HCT116 (cell line): ENCODE measurements at regions not wholly inside any gene's neighbourhood (a gene's known extent, or its start where the extent isn't known, plus 50 kb on each side); places are given as distances from the start of the nearest gene placed in this dataset.

Experiments
- ATAC-seq: fragments of 200-7000 bp; cut with Tn5 transposase; 2 replicates; pipeline ENCODE4 v1.9.1; 2020; ENCODE audit warnings: mild to moderate bottlenecking, moderate library complexity
- BruUV-seq: library from RNA; stranded (reverse); fragments of 400-500 nt; replicated peaks from 2 replicates; lab custom pipeline; 2021; lab: Mats Ljungman, UMichigan
- CTCF ChIA-PET: fragments of 300-600 bp; sonication (Branson Sonifier 250); formaldehyde crosslinking; loops from one replicate; lab custom pipeline; 2021; ENCODE audit warnings: antibody characterized with exemption; lab: Charles Lee
- POLR2A ChIA-PET: fragments of 300-600, 350-600 bp; sonication (Branson Sonifier 250); formaldehyde crosslinking; loops from one replicate; lab custom pipeline; 2021; ENCODE audit warnings: antibody characterized with exemption; lab: Charles Lee
- RAD21 ChIA-PET, 2 experiments: fragments of 300-600 bp; sonication (Branson Sonifier 250); formaldehyde crosslinking; loops; one replicate each; lab custom pipeline; 2023; ENCODE audit warnings: low total read pairs in 2 of 2; ENCODE audit not compliant: uncharacterized antibody in 2 of 2, unreplicated experiment in 2 of 2, low non-redundant PET in 1 of 2; lab: Charles Lee
- DNase-seq: peaks from one replicate; pipeline ENCODE4 v3.0.0-alpha.2; 2010; ENCODE audit warnings: low read depth, low spot score
- H2AFZ ChIP-seq: fragments of 200-600 bp; shearing (Covaris generic), sonication (generic); 2 replicates; pipeline ENCODE4 v1.6.1; 2017; ENCODE audit warnings: low read depth, mixed run types, mixed read lengths, antibody characterized with exemption, low read length; ENCODE audit not compliant: poor library complexity, severe bottlenecking
- H3K27ac ChIP-seq: 2 replicates; pipeline ENCODE4 v1.5.1; 2012; ENCODE audit warnings: low read depth, low read length
- H3K27me3 ChIP-seq: fragments of 200-600 bp; sonication (generic); 2 replicates; pipeline ENCODE4 v1.6.1; 2016; ENCODE audit warnings: mixed run types, low read length, mixed read lengths; ENCODE audit not compliant: insufficient read depth
- H3K36me3 ChIP-seq, 2 experiments: fragments of 200-500 bp in 1 of 2; fragments of 200-600 bp in 1 of 2; sonication (Bioruptor generic) in 1 of 2; sonication (generic) in 1 of 2; 2 replicates each; pipeline versions ENCODE4 v1.5.1 to v1.6.1; 2014 to 2016; ENCODE audit warnings: low read length in 2 of 2, inconsistent platforms in 1 of 2, mixed read lengths in 1 of 2, mixed run types in 1 of 2; ENCODE audit not compliant: insufficient read depth in 2 of 2, control insufficient read depth in 1 of 2
- H3K4me1 ChIP-seq, 2 experiments: fragments of 200-600 bp in 1 of 2; sonication (generic) in 1 of 2; 2 replicates each; pipeline versions ENCODE4 v1.5.1 to v1.6.1; 2012 to 2017; ENCODE audit warnings: low read length in 2 of 2, inconsistent platforms in 1 of 2, mild to moderate bottlenecking in 1 of 2, mixed read lengths in 1 of 2, mixed run types in 1 of 2, moderate library complexity in 1 of 2; ENCODE audit not compliant: insufficient read depth in 2 of 2, control insufficient read depth in 1 of 2
- H3K4me2 ChIP-seq: fragments of 200-600 bp; sonication (generic); 2 replicates; pipeline ENCODE4 v1.6.1; 2017; ENCODE audit warnings: mixed run types, low read length, mixed read lengths
- H3K4me3 ChIP-seq, 2 experiments: fragments of 200-600 bp in 1 of 2; sonication (generic) in 1 of 2; replicated peaks in 1 of 2; 2 replicates each; pipeline ENCODE4 v1.5.1; 2011 to 2016; ENCODE audit warnings: low read length in 2 of 2, control low read depth in 1 of 2, low read depth in 1 of 2, mild to moderate bottlenecking in 1 of 2, mixed read lengths in 1 of 2, mixed run types in 1 of 2
- H3K79me2 ChIP-seq: fragments of 200-600 bp; sonication (generic); 2 replicates; pipeline ENCODE4 v1.6.1; 2017; ENCODE audit warnings: mild to moderate bottlenecking, mixed run types, low read length, moderate library complexity, mixed read lengths; ENCODE audit not compliant: insufficient read depth
- H3K9ac ChIP-seq: fragments of 200-600 bp; sonication (generic); 2 replicates; pipeline ENCODE4 v1.6.1; 2016; ENCODE audit warnings: low read length, mixed read lengths
- H3K9me2 ChIP-seq: fragments of 200-600 bp; sonication (generic), shearing (Covaris generic); 2 replicates; pipeline ENCODE4 v1.6.1; 2017; ENCODE audit warnings: mixed run types, mild to moderate bottlenecking, moderate library complexity; ENCODE audit not compliant: insufficient read depth
- H3K9me3 ChIP-seq, 2 experiments: fragments of 200-500 bp in 1 of 2; fragments of 200-600 bp in 1 of 2; sonication (Bioruptor generic) in 1 of 2; sonication (generic) in 1 of 2; 2 replicates each; pipeline ENCODE4 v1.6.1; 2014 to 2017; ENCODE audit warnings: low read length in 2 of 2, mixed read lengths in 2 of 2, inconsistent platforms in 1 of 2, low read depth in 1 of 2, mild to moderate bottlenecking in 1 of 2, mixed run types in 1 of 2, moderate library complexity in 1 of 2; ENCODE audit not compliant: control insufficient read depth in 1 of 2, insufficient read depth in 1 of 2
- H4K20me1 ChIP-seq: fragments of 200-600 bp; sonication (generic), shearing (Covaris generic); 2 replicates; pipeline ENCODE4 v1.6.1; 2017; ENCODE audit warnings: mixed run types, mild to moderate bottlenecking, moderate library complexity; ENCODE audit not compliant: insufficient read depth
- CBX3 ChIP-seq: IDR thresholded peaks from 2 replicates; pipeline ENCODE4 v1.6.1; 2012; ENCODE audit warnings: low read depth
- EGR1 ChIP-seq: IDR thresholded peaks from 2 replicates; pipeline ENCODE4 v1.6.1; 2012; ENCODE audit warnings: low read depth
- EZH2 ChIP-seq: fragments of 200-600 bp; sonication (generic); IDR thresholded peaks from 2 replicates; pipeline ENCODE4 v1.6.1; 2017; ENCODE audit warnings: antibody characterized with exemption, mixed run types
- JUND ChIP-seq: IDR thresholded peaks from 2 replicates; pipeline ENCODE4 v1.6.1; 2012
- SP1 ChIP-seq: IDR thresholded peaks from 2 replicates; pipeline ENCODE4 v1.6.1; 2012; ENCODE audit warnings: low read depth
- TCF7L2 ChIP-seq: IDR thresholded peaks from 2 replicates; pipeline ENCODE4 v1.7.0; 2011; ENCODE audit warnings: borderline replicate concordance, inconsistent platforms; ENCODE audit not compliant: insufficient read depth, insufficient read length; ENCODE audit errors: extremely low read depth
- YY1 ChIP-seq: IDR thresholded peaks from 2 replicates; pipeline ENCODE4 v1.6.1; 2011; ENCODE audit warnings: low read length, low read depth, moderate library complexity, mild to moderate bottlenecking; ENCODE audit not compliant: insufficient replicate concordance; ENCODE audit errors: extremely low read depth
- intact Hi-C: fragments of 100-400 bp; cut with micrococcal nuclease; formaldehyde crosslinking; loops from 2 replicates; pipeline ENCODE4 v1.10.0; 2022
- TF ChIP-seq, protein P1 (sequence below): IDR thresholded peaks from 2 replicates; pipeline ENCODE4 v1.6.1; 2011; ENCODE audit warnings: mild to moderate bottlenecking, low read length, moderate library complexity; ENCODE audit not compliant: insufficient replicate concordance; ENCODE audit errors: extremely low read depth
- TF ChIP-seq, protein P2 (sequence below): IDR thresholded peaks from 2 replicates; pipeline ENCODE4 v1.6.1; 2012

DNA sequence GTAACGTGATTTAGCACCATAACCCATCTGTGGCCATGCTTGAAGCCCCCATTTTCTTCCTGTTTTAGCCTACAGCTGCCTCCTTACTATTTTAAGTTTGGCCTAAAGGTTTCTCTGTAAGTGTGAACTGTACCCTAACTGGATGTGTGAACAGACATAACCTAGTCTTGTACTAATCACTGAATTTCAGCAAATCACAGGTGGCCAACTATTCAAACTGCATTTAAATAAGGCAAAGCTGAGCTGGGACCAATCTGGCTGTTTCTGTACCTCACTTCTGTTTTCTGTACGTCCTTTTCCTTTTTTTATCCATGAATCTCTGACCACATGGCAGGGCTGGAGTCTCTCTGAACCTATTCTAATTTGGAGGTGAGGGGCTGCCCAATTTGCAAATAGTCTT lies 452.7 kb upstream of the HS6ST1 start:
- no peaks in the 10 kb centered on the region for H3K79me2 ChIP-seq
- TF ChIP-seq, protein P1, sequence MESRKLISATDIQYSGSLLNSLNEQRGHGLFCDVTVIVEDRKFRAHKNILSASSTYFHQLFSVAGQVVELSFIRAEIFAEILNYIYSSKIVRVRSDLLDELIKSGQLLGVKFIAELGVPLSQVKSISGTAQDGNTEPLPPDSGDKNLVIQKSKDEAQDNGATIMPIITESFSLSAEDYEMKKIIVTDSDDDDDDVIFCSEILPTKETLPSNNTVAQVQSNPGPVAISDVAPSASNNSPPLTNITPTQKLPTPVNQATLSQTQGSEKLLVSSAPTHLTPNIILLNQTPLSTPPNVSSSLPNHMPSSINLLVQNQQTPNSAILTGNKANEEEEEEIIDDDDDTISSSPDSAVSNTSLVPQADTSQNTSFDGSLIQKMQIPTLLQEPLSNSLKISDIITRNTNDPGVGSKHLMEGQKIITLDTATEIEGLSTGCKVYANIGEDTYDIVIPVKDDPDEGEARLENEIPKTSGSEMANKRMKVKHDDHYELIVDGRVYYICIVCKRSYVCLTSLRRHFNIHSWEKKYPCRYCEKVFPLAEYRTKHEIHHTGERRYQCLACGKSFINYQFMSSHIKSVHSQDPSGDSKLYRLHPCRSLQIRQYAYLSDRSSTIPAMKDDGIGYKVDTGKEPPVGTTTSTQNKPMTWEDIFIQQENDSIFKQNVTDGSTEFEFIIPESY: no peak
- TF ChIP-seq EZH2 (no peak), CBX3 (no peak), SP1 (no peak), JUND (no peak), TCF7L2 (no peak), EGR1 (no peak), YY1 (no peak)
- TF ChIP-seq, protein P2, sequence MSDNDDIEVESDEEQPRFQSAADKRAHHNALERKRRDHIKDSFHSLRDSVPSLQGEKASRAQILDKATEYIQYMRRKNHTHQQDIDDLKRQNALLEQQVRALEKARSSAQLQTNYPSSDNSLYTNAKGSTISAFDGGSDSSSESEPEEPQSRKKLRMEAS: no peak
- H2AFZ ChIP-seq: no peak overlapping the region
- H3K4me1 ChIP-seq: no peaks in the 10 kb centered on the region
- no peaks in the 10 kb centered on the region for H3K9me2 ChIP-seq
- no TSS peak for BruUV-seq
- H3K36me3 ChIP-seq: no peaks in the 10 kb centered on the region
- CTCF ChIA-PET: no interaction called here
- DNase-seq (no peak), ATAC-seq (no peak)
- no peak overlapping the region for H3K4me2 ChIP-seq
- no peak overlapping the region for H3K4me3 ChIP-seq
- intact Hi-C loops: no loop called here
- no peaks in the 10 kb centered on the region for H4K20me1 ChIP-seq
- H3K9ac ChIP-seq: no peak overlapping the region
- POLR2A ChIA-PET: no interaction called here
- no peaks in the 10 kb centered on the region for H3K9me3 ChIP-seq
- RAD21 ChIA-PET: no interaction called here
- H3K27ac ChIP-seq: no peak overlapping the region
- peaks cover 10% of the 10 kb centered on the region; the same call in 1 of the 2 replicates for H3K27me3 ChIP-seq
